GM23248 (cell line): ENCODE measurements at regions not wholly inside any gene's neighbourhood (a gene's known extent, or its start where the extent isn't known, plus 50 kb on each side); places are given as distances from the start of the nearest gene placed in this dataset.

Source experiments
- DNase-seq: peaks from one replicate; pipeline ENCODE4 v3.0.0-alpha.2; 2015
- H2AFZ ChIP-seq: fragments of 200-600 bp; sonication (generic); 2 replicates; pipeline ENCODE4 v1.6.1; 2016; ENCODE audit warnings: antibody characterized with exemption
- H3F3A ChIP-seq: fragments of 200-600 bp; sonication (generic); 2 replicates; pipeline ENCODE4 v1.6.1; 2016; ENCODE audit warnings: mild to moderate bottlenecking, antibody characterized with exemption, mixed run types; ENCODE audit not compliant: insufficient read depth
- H3K27ac ChIP-seq: fragments of 200-600 bp; sonication (generic); 2 replicates; pipeline ENCODE4 v1.5.1; 2016; ENCODE audit warnings: mild to moderate bottlenecking
- H3K27me3 ChIP-seq: fragments of 200-600 bp; sonication (generic); replicated peaks from 2 replicates; pipeline ENCODE4 v1.6.1; 2016; ENCODE audit warnings: mild to moderate bottlenecking; ENCODE audit not compliant: insufficient read depth
- H3K36me3 ChIP-seq: fragments of 200-600 bp; sonication (generic); 2 replicates; pipeline ENCODE4 v1.6.1; 2016; ENCODE audit warnings: low read depth, mild to moderate bottlenecking
- H3K4me1 ChIP-seq: fragments of 200-600 bp; sonication (generic); 2 replicates; pipeline ENCODE4 v1.6.1; 2016; ENCODE audit warnings: mild to moderate bottlenecking; ENCODE audit not compliant: insufficient read depth
- H3K4me2 ChIP-seq: fragments of 200-600 bp; sonication (generic); one replicate; pipeline ENCODE4 v1.6.1; 2016; ENCODE audit warnings: mild to moderate bottlenecking; ENCODE audit not compliant: unreplicated experiment
- H3K4me3 ChIP-seq: fragments of 200-600 bp; sonication (generic); 2 replicates; pipeline ENCODE4 v1.5.1; 2016; ENCODE audit warnings: mild to moderate bottlenecking
- H3K79me2 ChIP-seq: fragments of 200-600 bp; sonication (generic); 2 replicates; pipeline ENCODE4 v1.6.1; 2016; ENCODE audit warnings: mild to moderate bottlenecking; ENCODE audit not compliant: insufficient read depth
- H3K9ac ChIP-seq: fragments of 200-600 bp; sonication (generic); 2 replicates; pipeline ENCODE4 v1.6.1; 2016; ENCODE audit warnings: mild to moderate bottlenecking
- H3K9me2 ChIP-seq: fragments of 200-600 bp; sonication (generic); 2 replicates; pipeline ENCODE4 v1.6.1; 2016; ENCODE audit warnings: mixed run types, mild to moderate bottlenecking, moderate library complexity; ENCODE audit not compliant: insufficient read depth
- H3K9me3 ChIP-seq: fragments of 200-600 bp; sonication (generic); one replicate; pipeline ENCODE4 v1.6.1; 2017; ENCODE audit warnings: low read depth
- H4K20me1 ChIP-seq: fragments of 200-600 bp; sonication (generic); 2 replicates; pipeline ENCODE4 v1.6.0; 2016; ENCODE audit not compliant: insufficient read depth
- EZH2 ChIP-seq: fragments of 200-600 bp; sonication (generic); IDR thresholded peaks from 2 replicates; pipeline ENCODE4 v1.6.1; 2018; ENCODE audit warnings: antibody characterized with exemption, mild to moderate bottlenecking; ENCODE audit not compliant: insufficient read depth, poor library complexity, severe bottlenecking
- EZH2phosphoT487 ChIP-seq: fragments of 200-600 bp; sonication (generic); IDR thresholded peaks from 2 replicates; pipeline ENCODE4 v1.6.1; 2018; ENCODE audit warnings: antibody characterized with exemption, moderate library complexity, mild to moderate bottlenecking, low read depth; ENCODE audit not compliant: insufficient read depth
- WGBS, 2 experiments: methylation state at CpG; one replicate each; pipeline ENCODE4 v1.1.6; 2015 to 2017; ENCODE audit warnings: low lambda C conversion rate in 2 of 2, low coverage in 1 of 2; ENCODE audit errors: missing lambda C conversion rate in 2 of 2; 5-methylcytosine and 5-hydroxymethylcytosine counted together
- in situ Hi-C: fragments of 300-500 bp; cut with MboI; formaldehyde crosslinking; loops from 2 replicates; pipeline ENCODE4 v1.15.0; 2020

GRCh38 chr5:91538179-91538578, 155.1 kb upstream of the ARRDC3 start:
- Histone ChIP-seq H3K27me3 (no peaks in the 10 kb centered on the region), H3K9ac (no peak overlapping the region), H3K4me2 (no peak overlapping the region), H3K36me3 (no peaks in the 10 kb centered on the region), H3K4me1 (no peaks in the 10 kb centered on the region), H2AFZ (no peak overlapping the region), H4K20me1 (no peaks in the 10 kb centered on the region), H3K4me3 (no peak overlapping the region), H3K79me2 (no peaks in the 10 kb centered on the region), H3K27ac (no peak overlapping the region), H3K9me2 (no peaks in the 10 kb centered on the region), H3K9me3 (no peaks in the 10 kb centered on the region), H3F3A (no peaks in the 10 kb centered on the region)
- TF ChIP-seq EZH2 = no peak
- TF ChIP-seq EZH2phosphoT487 = no peak
- WGBS, 2 experiments = 37 to 39% methylated on average over 4 of the region's 4 CpGs
- no peak for DNase-seq
- in situ Hi-C loops = no loop called here

GRCh38 chr5:91535499-91535898, 152.4 kb upstream of the ARRDC3 start:
- no peak overlapping the region for H3K4me2 ChIP-seq
- WGBS, 2 experiments = 2 to 5% methylated on average over 2 of the region's 2 CpGs

GRCh38 chr5:91534332-91534731, 151.2 kb upstream of the ARRDC3 start:
- no peak for TF ChIP-seq EZH2
- TF ChIP-seq EZH2phosphoT487 = no peak
- H3K27me3 ChIP-seq = no peaks in the 10 kb centered on the region
- H3K79me2 ChIP-seq = no peaks in the 10 kb centered on the region
- H3K4me2 ChIP-seq = no peak overlapping the region
- no peak overlapping the region for H3K4me3 ChIP-seq
- no peak overlapping the region for H3K9ac ChIP-seq
- no peak overlapping the region for H3K27ac ChIP-seq
- no peaks in the 10 kb centered on the region for H3K4me1 ChIP-seq
- WGBS, 2 experiments = 45 to 50% methylated on average over 3 of the region's 3 CpGs
- H2AFZ ChIP-seq = no peak overlapping the region
- in situ Hi-C loops = no loop called here
- H3F3A ChIP-seq = no peaks in the 10 kb centered on the region
- H3K9me3 ChIP-seq = no peaks in the 10 kb centered on the region
- H3K36me3 ChIP-seq = no peaks in the 10 kb centered on the region
- no peak for DNase-seq
- no peaks in the 10 kb centered on the region for H3K9me2 ChIP-seq
- H4K20me1 ChIP-seq = no peaks in the 10 kb centered on the region

More at GRCh38 chr5:91535499-91535898, 152.4 kb upstream of the ARRDC3 start:
- no peaks in the 10 kb centered on the region for H3K9me3 ChIP-seq
- TF ChIP-seq EZH2 = no peak
- no peak for TF ChIP-seq EZH2phosphoT487
- DNase-seq = no peak
- no peaks in the 10 kb centered on the region for H3K36me3 ChIP-seq
- no peak overlapping the region for H3K27ac ChIP-seq
- no peaks in the 10 kb centered on the region for H3K9me2 ChIP-seq
- H2AFZ ChIP-seq = no peak overlapping the region
- no peaks in the 10 kb centered on the region for H4K20me1 ChIP-seq
- H3K9ac ChIP-seq = no peak overlapping the region
- no peak overlapping the region for H3K4me3 ChIP-seq
- in situ Hi-C loops = no loop called here
- H3F3A ChIP-seq = no peaks in the 10 kb centered on the region
- no peaks in the 10 kb centered on the region for H3K79me2 ChIP-seq
- H3K4me1 ChIP-seq = no peaks in the 10 kb centered on the region
- H3K27me3 ChIP-seq = no peaks in the 10 kb centered on the region

GRCh38 chr5:91532779-91533178, 149.7 kb upstream of the ARRDC3 start:
- H3K27me3 ChIP-seq = no peaks in the 10 kb centered on the region
- H3K36me3 ChIP-seq = no peaks in the 10 kb centered on the region
- no peak overlapping the region for H3K4me3 ChIP-seq
- TF ChIP-seq EZH2phosphoT487 = no peak
- no peak for TF ChIP-seq EZH2
- no peak overlapping the region for H3K27ac ChIP-seq
- no peaks in the 10 kb centered on the region for H3K79me2 ChIP-seq
- no peaks in the 10 kb centered on the region for H3K9me3 ChIP-seq
- H3K9ac ChIP-seq = no peak overlapping the region
- H3K4me2 ChIP-seq = no peak overlapping the region
- no peak for DNase-seq
- no peaks in the 10 kb centered on the region for H4K20me1 ChIP-seq
- no peak overlapping the region for H2AFZ ChIP-seq
- H3K4me1 ChIP-seq = no peaks in the 10 kb centered on the region
- WGBS, 2 experiments = 57 to 66% methylated on average over 1 of the region's 1 CpG
- in situ Hi-C loops = no loop called here
- H3F3A ChIP-seq = no peaks in the 10 kb centered on the region
- H3K9me2 ChIP-seq = no peaks in the 10 kb centered on the region

GRCh38 chr5:91532281-91532680, 149.2 kb upstream of the ARRDC3 start:
- H3K27me3 ChIP-seq = no peaks in the 10 kb centered on the region
- no peak overlapping the region for H2AFZ ChIP-seq
- no peaks in the 10 kb centered on the region for H3K79me2 ChIP-seq
- no peaks in the 10 kb centered on the region for H3K9me3 ChIP-seq
- no peaks in the 10 kb centered on the region for H3K4me1 ChIP-seq
- no peak overlapping the region for H3K4me2 ChIP-seq
- in situ Hi-C loops = no loop called here
- 8% methylated on average over 1 of the region's 1 CpG for WGBS, 2 experiments
- no peaks in the 10 kb centered on the region for H3F3A ChIP-seq
- H3K9me2 ChIP-seq = no peaks in the 10 kb centered on the region
- no peaks in the 10 kb centered on the region for H4K20me1 ChIP-seq
- no peaks in the 10 kb centered on the region for H3K36me3 ChIP-seq
- TF ChIP-seq EZH2 = no peak
- no peak for TF ChIP-seq EZH2phosphoT487
- no peak for DNase-seq
- no peak overlapping the region for H3K4me3 ChIP-seq
- H3K27ac ChIP-seq = no peak overlapping the region
- no peak overlapping the region for H3K9ac ChIP-seq
